Transverse colon (tissue), 4 donors: ENCODE measurements at regions not wholly inside any gene's neighbourhood (a gene's known extent, or its start where the extent isn't known, plus 50 kb on each side); places are given as distances from the start of the nearest gene placed in this dataset.

Experiments used
- POLR2A ChIP-seq: fragments of 450-650 bp; IDR thresholded peaks from one replicate; pipeline ENCODE4 v1.6.1; 2016; ENCODE audit warnings: antibody characterized with exemption, mild to moderate bottlenecking, moderate library complexity
- POLR2AphosphoS5 ChIP-seq, 3 donors: sonication (generic); formaldehyde crosslinking; IDR thresholded peaks; one replicate each; pipeline ENCODE4 v1.6.1; 2016; ENCODE audit warnings: antibody characterized with exemption in 3 of 3
- TF ChIP-seq, protein P1 (sequence below), 5 experiments: fragments of 200-600 bp in 3 of 5; fragments of 450-650 bp in 2 of 5; sonication (generic) in 3 of 5; IDR thresholded peaks; 1 replicate in 2 of 5; 2 replicates in 3 of 5; pipeline ENCODE4 v1.5.1; 2016 to 2017; ENCODE audit warnings: antibody characterized with exemption in 5 of 5, inconsistent platforms in 3 of 5, mild to moderate bottlenecking in 2 of 5, moderate library complexity in 1 of 5

DNA sequence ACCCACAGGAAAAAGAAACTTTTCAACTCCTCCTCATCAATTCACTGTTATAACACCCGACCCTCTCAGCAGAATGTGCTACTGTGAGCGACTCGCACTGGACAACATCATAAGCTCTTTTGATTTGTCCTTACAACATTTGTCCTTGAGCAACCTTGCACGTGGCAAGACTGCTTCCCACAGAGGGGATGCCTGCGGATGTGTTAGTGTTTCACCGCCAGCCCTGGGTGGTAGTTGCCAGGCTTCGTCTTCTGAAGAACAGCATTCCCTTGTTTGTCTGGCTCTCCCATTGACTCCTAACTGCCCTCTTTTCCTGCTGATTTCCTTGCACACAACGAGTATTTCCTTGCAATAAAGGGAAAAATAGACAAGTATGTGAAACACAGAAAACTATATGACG lies 111.4 kb upstream of the SLC7A1 start:
- TF ChIP-seq, protein P1, sequence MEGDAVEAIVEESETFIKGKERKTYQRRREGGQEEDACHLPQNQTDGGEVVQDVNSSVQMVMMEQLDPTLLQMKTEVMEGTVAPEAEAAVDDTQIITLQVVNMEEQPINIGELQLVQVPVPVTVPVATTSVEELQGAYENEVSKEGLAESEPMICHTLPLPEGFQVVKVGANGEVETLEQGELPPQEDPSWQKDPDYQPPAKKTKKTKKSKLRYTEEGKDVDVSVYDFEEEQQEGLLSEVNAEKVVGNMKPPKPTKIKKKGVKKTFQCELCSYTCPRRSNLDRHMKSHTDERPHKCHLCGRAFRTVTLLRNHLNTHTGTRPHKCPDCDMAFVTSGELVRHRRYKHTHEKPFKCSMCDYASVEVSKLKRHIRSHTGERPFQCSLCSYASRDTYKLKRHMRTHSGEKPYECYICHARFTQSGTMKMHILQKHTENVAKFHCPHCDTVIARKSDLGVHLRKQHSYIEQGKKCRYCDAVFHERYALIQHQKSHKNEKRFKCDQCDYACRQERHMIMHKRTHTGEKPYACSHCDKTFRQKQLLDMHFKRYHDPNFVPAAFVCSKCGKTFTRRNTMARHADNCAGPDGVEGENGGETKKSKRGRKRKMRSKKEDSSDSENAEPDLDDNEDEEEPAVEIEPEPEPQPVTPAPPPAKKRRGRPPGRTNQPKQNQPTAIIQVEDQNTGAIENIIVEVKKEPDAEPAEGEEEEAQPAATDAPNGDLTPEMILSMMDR (IDR thresholded peaks at IDR 0.05) = no peak
- peak in 2 of 3 donors; percentile 39 to 52 for TF ChIP-seq POLR2AphosphoS5 (IDR thresholded peaks at IDR 0.05)
- no peak for TF ChIP-seq POLR2A
